NCI-H774 (cell line): ENCODE measurements at regions not wholly inside any gene's neighbourhood (a gene's known extent, or its start where the extent isn't known, plus 50 kb on each side); places are given as distances from the start of the nearest gene placed in this dataset.
"Not testable (repeated sequence)": the region's sequence is repeated elsewhere in the genome, so short reads cannot be mapped to it uniquely, and the experiment has no call there.

Source experiments
- DNase-seq: peaks from one replicate; lab custom pipeline; 2025; lab: John Stamatoyannopoulos, UW

DNA sequence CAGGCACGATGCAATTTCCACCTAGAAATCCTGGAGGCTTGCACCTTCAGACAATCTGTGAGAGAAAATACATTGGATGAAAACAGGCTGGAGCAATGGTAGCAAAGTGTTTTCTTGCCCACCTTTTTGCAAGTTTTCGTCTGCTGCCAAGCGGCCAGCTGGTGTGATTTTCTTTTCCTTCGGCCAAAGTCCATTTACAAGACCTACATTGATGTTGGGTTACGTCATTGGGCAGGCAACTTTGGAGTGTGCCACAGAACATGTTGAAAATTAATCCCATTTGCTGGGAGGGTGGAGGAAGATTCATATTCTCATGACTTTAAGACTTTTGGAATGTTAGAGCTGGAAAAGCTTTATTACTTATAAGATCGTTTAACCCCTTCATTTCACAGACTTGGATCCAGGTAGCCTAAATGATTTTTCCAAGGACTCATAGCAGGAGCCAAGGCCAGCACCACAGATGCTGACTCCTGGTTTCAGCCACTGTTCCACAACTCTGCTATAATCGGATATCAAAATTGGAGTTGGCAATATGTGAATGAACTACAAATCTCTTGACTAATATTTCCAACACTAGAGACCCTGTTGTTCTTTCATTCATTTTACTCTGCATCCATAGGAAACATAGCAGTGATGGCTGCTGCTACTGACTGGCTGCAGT is 352.1 kb downstream of the RND3 start:
- no peak for DNase-seq

DNA sequence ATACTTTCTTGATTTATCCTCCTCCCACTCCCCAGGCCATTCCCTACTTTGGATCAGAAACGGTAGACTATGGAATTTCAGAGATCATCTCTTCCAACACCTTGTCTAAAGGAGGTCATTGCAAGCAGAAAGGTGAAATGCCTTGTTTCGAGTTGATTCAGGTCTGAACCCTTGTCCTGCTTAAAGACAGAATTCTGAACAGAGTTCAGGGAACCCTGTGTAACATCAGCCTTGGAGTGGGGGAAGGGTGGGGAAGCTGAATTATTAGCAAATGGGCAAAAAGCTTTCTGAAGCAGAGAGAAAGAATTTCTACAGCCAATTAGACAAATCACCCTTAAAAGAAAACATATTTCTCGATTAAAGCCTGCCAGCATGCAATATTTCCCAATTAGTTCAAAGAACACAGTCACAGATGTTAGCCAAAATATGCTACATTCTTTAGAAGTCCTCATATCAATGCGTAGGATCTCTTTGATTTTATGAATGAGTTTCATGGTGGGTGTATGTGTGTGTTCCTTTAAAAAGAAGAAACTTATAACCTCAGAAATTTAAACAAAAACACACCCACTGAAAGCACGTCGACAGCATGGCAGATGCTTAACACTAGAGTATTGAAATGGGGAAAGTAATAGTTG is 353.1 kb downstream of the RND3 start:
- no peak for DNase-seq

DNA sequence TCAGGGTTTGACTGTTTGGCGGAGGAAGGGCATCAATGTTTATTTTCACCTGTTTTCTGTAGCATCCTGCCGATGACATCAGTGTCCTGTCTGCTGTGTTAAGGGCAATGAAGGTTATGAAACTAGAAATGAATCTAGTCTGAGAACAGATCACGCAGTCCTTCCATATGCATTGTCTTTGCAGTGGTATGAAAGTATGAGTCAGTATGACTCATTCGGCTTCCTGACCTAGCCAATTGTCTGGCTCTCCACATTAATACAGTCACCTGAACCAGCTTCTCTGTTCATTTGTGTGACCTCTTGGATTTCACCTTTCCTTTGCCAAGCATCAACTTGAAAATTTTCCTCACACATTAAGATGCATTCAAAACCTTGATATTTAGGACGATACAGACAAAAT is 353.8 kb downstream of the RND3 start:
- DNase-seq, result peak; percentile 30

DNA sequence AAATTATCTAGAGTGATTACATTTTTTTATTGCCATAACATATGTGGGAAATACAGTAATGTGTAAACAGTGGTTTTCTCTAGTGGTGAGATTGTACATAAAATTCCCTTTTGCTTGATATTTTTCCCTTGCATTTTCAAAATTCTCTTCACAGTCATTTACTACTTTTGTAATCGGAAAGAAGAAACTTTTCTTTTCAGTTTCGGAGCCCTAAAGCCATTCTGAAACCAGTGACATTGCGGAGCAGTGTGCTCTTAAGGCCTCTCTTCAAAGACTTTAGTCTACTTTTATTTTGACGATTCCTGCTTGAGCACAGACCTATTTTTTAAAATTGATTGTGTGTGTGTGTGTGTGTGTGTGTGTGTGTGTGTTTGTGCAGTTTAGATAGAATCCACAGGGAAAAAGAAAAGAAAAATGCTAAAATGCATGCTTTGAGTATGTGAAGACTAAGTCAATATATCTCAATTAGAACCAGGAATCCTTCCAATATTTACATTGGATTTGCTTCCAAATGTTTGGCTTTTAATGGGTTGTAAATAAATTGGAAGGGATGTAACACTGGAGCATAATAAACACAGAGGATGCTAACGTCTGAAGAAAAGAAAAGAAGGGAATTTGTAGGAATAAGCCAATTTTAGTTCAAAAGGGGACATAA is 357.4 kb downstream of the RND3 start:
- peak; percentile 12 for DNase-seq

DNA sequence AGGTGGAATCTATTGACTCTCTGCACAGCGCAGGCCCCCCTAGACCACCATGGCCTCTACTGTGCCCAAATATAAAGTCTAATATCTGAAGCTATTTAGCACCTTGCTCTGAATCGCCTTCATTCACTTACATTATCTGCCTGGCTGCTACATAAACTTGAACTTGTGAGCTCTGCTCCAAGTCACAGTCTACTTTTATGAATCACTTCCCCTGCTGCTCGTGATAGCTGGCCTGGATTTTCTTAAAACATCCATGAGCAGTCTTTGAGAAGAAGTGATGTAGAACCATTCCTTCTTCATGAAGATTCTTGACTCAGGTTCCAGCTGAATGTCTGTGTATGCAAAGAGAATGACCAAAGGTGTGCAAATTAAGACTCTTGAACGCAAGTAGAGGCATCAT is 359.5 kb downstream of the RND3 start:
- no peak for DNase-seq

DNA sequence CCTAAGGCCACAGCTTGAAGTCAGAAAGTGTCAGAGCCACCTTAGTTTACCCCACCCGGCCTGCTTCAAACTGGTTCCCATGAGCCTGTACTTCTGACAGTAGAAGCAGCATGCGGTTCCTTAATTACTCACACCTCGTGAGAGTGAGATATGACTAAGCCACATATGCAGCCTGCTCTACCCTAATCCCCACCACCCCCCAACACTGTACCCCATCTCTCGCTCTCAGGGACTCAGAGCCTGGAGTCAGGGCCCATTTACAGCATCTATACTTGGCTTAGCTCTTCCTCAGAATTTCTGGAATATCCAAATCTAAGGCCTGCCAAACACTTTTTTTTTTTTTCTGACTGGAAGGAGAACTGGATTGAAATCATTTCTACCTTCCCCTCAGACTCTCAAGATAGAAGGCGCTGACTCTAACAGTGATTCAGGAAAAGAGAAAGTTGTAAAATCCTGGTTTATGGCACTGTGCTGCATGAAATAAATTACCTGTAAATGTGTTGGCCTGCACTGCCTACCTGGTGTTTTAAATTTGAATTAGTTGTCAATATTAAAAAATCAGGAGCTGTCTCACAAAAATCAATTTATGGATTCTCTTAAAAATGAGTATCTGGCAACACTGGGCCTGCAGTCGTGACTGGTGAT is 360.0 kb downstream of the RND3 start:
- no peak for DNase-seq

DNA sequence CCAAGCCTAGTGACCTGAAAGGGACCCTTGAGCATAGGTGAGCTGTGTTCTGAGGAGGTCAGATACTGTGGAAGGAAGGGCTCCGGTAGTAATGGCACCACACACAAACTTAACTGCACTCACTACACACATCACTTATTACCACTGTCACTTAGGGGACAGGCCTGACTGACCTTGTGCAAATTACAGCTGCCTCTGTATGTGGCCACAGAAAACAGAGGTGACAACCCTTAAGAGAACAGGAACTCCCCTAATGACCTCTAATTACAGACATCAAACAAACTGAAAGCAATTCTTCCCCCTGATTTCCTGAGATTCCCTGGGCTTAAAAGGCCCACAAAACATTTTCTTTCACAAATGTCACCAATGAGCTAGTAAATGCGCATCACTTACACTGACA is 360.6 kb downstream of the RND3 start:
- DNase-seq, result no peak

DNA sequence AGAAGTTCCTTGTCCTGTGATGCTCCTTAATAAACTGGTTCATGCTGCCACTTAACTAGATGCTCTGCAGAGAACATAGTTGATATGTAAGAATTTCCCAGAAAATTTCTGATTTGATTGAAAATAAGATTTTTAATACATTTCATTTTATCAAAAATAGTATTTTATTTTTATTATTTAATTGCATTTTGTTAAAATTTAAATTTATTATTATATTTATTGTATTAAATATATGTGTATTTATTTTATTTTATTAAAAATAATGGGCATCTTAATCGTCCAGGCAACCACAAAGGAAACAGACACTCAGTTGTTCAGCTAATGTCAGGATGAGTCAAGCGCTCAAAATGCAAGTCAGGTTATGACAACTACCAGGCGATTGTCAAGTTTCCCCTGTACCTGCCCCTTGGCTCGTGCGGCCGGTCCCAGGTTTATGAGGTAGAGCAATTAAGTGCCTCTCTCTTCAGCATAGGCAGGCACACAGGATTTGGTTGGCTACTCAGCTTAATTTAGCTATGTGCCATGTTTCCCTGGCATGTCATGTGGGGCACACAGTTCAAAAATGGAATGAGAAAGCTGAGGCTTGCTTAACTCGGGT is 361.2 kb downstream of the RND3 start:
- no peak for DNase-seq

DNA sequence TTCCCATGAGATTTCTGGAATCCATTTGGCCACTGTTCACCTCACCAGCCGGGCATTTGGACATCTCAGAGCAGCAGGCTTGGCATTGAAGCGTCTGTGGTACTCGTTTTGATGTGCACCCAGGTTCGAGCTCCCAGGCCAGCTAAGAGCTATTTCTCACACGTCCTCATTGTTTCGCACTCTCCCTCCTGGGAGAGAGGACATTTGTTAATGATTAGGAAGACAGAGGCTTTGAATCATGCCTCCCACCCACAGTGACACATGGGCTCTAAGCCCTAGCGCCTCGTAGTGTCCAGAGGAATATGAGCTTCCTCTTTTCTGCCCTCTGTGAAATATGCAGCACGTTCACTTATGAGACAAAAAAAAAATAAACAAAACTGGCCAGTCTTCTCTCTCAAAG is 361.8 kb downstream of the RND3 start:
- no peak for DNase-seq

DNA sequence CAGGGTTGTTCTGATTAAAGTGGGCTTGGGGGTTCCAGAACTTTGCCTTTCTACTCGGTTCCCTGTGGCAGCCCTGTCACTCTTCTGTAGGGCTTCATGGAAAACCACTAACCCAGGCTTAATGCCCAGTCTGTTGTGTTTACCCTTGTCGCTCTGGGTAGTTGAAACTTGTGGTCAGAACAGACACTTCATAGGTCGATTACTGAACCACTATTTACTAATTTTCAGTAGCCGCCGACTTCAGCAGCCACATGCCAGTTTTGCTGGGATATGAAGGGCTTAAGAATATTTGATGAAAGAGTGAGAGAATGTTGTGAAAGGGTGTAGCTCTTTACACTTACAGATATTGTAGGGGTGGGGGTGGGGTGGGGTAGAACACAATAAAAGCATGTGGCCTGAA is 362.3 kb downstream of the RND3 start:
- DNase-seq, result no peak

DNA sequence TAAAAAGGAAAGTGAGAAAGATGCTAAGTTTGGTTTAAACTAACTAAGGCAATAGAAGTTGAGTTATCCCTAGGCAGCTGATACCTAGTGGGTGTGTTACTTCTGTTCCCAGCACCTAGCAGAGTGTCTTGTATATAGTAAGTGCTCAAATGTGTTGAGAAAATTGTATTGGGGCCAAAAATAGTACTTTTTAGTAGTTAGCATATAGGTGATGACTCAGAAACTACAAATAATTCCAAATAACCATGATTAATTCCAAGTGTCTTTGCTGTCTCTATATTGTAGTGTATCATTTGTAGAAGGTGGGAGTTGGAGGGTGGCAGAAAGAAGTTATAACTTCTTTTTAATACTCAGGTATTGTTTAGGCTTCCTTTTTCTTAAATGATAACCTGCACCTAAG is 362.7 kb downstream of the RND3 start:
- DNase-seq, result no peak

DNA sequence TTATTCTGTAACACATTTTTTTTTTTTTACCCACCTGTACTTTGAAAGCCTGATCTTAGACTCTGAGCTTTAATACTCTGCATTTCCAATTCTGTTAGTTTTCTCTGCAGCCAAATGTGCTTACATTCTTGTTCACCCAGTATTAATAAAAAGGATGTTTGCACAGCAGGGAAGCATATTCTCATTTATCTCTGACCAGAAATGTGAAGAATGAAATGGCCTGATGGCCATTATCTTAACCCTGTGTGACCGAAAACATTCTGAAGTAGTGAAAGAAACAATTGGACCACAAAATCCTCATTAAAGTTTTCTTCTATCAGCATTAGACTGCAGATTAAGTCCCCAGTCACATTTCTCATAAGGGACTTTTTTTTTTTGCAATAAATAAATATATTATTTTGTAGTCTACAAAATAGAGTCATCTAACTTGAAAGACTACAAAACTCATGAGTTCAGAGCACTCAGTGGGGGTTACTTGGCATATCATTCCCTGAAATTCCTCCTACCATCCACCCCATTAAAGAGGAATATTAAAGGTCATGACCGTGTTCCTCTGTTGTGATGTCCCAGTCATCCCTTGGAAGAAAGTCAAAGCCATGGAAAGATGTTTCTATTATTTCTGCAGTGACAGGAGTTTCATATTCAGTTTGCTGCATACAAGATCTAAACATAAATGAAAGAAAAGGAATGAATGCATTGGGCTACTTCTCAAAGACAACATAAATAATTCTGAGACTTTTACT is 364.4 kb downstream of the RND3 start:
- DNase-seq, result no peak

DNA sequence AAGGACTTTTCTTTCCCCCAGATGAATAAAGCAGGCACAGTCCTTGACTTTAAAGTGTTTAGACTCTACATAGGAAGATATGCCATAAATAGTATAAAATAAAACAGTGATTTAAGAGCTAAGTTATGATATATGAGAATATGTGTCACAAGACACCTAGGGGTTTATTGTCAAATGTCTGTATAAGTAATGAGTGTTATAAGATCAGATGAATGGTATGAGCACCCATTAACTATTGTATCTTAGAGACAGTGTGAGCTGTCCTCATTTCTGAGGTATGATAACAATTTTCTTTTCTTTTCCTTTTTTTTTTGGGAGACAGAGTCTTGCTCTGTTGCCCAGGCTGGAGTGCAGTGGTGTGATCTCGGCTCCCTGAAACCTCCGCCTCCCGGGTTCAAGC is 365.3 kb downstream of the RND3 start:
- no peak for DNase-seq

DNA sequence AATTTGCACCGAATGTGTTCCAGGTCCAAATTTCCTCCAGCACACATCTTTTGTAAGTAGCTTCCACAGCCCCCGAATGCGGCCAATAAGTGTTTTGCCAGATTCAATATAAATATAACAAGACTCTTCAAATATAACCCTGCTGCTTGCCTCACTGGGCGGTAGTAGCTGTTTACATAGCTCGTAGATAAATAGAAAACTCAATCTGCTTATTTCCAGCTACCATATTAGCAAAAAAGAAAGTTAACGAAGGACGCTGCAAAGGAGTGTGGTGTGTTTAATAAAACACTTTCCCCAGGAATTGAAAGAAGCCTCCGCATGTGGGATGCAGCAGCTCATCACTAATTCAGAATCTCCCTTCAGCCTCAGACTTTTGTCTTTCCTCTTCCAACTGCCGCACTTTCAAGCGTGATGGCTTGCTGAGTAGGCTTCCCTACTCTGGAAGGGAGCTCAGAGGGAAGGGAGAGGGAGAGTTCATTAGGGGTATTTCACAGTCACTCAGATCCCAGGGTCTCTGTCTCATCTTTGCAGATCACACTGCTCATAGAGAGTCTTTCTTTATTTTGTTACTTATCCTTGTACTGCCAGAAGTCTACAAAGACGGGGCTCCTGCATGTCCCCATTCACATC is 367.0 kb downstream of the RND3 start:
- no peak for DNase-seq

DNA sequence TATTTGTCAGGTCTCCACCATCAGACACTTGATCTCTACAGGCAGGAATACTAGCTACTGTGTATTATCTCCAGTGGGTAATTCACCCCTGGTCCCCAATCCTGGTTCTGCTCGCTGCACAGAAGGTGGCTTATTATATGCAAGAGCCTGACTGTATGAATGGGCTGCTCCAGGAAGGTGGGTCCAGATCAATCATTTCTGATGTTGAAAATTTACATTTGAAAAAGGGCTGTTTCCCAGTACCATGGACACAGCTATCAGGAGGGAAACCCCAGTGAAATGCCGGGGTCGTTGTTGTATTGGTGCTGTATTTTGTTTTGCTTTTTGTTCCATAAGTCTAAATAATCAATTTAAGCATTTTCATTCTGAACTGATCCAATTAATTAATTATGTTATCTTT is 367.6 kb downstream of the RND3 start:
- no peak for DNase-seq

DNA sequence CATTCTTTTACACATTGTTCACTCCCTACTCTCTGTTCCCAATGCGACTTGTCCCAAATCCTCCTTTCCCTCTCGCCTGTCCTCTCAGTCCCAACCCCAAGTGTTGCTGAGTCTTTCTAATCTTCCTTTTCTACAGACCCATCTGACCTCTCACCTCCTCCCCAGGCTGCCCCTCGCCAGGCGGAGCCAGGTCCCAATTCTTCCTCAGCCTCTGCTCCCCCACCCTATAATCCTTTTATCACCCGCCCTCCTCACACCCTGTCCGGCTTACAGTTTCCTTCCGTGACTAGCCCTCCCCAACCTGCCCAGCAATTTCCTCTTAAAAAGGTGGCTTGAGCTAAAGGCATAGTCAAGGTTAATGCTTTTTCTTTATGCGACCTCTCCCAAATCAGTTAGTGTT is 373.4 kb downstream of the RND3 start:
- not testable (repeated sequence) for DNase-seq

DNA sequence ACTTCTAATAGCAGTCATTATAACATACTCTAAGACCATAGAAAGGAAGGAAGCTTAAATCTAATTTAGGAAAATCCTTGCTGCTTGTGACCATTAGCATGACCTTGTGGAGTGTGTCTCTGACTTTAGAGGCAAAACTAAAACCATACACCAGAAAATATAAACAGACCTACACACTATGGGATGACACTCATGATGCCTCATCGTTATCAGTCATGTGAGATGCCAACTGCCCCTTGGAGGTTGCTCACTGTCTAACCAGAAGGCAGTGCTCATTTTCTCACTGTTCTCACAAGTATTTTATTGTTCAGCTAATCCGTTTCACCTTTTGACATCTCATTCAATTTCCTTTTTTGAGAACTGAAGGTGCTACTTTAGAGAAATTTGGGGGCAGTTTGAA is 376.9 kb downstream of the RND3 start:
- no peak for DNase-seq

DNA sequence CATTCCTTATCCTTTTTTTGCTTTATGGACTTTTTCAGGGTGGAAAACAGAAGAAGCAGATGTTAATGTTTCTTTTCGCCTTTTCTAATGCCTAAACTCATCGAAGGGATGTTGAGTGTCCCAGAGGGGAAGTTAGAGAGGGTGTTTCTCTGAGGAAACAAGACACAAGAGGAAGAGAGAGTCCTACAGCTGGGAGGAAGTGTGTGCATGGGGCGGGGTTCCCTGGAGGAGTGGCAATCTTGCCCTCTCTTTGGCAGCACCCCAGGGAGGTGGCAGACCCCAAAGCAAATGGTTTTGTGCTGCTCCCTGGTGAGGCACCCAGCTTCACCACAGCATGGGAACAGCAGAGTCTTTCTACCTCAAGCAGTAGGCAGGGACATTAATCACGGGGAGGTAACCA is 377.6 kb downstream of the RND3 start:
- DNase-seq, result no peak

DNA sequence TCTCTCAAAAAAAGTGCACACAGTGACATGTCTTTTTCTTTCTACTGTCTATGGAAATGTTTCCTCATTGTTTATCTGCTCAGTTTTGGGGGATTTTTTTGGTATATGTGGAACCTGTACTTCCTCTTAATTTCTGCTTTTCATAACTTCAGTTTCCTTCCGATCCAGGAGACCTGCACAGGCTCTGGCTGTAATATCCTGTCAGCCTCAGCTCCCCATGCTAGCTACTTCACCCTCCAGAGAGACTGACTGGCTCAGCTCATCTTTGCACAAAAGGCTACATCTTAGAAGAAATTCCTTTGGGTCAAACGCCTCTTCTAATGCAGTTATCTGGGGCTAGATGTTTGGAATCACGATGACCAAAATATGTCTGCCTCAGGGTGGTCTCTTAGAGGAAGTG is 378.4 kb downstream of the RND3 start:
- no peak for DNase-seq

DNA sequence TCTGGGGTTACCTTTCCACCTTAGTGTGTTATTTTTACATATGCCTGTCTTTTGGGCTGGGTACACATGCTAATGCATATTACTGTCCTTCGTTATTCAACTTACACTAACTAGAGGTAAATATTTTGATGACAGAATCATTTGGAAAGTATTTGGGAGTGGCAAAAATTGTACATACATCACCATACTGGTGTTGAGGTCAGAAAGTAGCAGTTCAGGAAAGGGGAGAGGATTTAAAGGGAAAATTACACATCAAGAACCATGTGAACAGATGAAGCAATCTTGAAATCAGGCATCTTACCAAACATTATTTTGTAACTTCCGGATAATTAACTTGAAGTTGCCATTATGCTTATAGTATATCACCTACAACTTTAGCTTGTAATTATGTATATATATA is 379.7 kb downstream of the RND3 start:
- DNase-seq, result no peak

DNA sequence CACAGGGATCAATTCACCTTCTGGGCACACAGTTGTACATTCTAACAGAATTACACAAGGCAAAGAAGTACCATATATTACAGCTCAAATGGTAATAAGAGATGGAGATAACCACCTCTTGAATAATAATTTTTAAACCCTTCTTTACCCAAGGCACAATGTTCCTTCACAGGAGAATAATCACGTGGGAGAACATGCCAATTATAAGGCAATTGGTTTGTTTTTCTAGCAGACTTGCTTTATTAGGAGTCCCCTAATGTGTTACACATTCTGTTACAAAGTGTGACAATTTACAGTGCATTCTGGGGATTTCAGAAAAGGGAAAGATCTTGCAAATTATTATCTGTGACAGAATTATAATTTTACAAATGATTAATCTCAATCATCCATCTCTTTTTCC is 380.3 kb downstream of the RND3 start:
- no peak for DNase-seq

DNA sequence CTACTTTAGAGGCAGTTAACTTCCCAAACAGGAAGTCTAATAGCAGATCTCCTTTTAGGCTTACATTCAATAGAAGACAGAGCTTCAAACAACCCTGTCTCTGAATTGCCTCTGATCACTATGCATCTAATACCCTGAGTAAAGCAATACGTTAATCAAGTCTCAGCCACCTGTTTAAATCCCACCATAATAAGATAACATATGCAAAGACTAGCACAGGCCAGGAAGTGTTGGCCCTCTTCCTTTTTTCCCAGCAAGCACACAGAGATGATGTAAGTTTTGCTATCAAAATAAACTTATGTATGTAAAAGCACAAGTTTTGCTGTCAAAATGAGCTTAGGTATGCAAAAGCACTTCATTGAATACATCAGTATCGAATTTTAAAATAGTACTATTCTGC is 385.5 kb downstream of the RND3 start:
- no peak for DNase-seq
